HG03135 (cell line): ENCODE measurements at regions not wholly inside any gene's neighbourhood (a gene's known extent, or its start where the extent isn't known, plus 50 kb on each side); places are given as distances from the start of the nearest gene placed in this dataset.
A peak's percentile ranks its signal among the peaks of the same experiment; 100 is the strongest.

Source experiments
- ATAC-seq: cut with Tn5 transposase; IDR thresholded peaks from one replicate; pipeline ENCODE4 v1.9.1; 2021; ENCODE audit warnings: mild to moderate bottlenecking, moderate library complexity; ENCODE audit not compliant: unreplicated experiment

DNA sequence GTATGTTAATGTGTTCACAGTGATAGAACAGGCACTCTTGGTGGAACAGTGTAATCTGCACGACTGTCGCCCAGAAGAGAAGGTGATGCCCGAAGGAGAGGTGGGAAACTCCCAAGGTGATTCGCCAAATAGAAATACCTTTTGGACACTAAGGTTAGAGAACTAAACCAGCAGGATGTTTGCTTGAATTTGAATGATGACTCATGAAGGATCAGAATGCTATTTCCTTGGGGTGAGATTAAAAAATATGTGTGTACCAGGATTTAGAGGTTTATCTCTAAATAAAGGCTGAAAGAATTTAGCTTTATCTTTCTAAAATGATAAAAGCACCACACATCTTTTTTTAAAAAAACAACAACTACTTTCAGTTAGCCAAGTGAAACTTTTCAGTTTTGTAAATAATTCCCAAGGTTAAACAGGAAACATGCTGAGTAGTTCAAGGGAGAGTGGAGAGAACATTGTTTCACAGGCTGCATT is 297.4 kb upstream of the TAS2R1 start:
- no peak for ATAC-seq

GRCh38 chr5:9927106-9927505 is 297.0 kb upstream of the TAS2R1 start:
- no peak for ATAC-seq

- peak; percentile 51 for ATAC-seq
These were observed 294.5 kb upstream of the TAS2R1 start for GRCh38 chr5:9924614-9925013.

DNA sequence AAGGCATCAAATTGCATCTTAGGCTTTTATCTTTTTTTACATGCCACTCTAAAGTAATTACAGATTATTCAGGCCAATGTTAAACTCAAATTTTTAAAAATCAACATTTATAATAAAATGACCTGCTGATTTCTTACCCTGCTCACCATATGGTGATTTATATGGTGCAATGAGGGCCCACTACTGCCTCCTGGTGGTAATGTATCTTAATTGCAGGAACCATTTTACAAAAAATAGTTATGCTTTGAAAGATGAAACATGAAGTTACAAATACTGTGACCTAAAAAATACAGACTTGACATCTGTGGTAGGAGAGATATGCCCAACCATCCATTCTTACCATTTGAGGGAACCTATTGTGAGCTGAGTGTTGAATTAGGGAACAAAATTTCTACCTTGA is 292.6 kb upstream of the TAS2R1 start:
- ATAC-seq: no peak

- ATAC-seq: no peak
These were observed 290.5 kb upstream of the TAS2R1 start for GRCh38 chr5:9920697-9921096.

GRCh38 chr5:9919306-9920030 is 289.3 kb upstream of the TAS2R1 start:
- ATAC-seq: no peak

GRCh38 chr5:9905661-9906060 is 275.5 kb upstream of the TAS2R1 start:
- no peak for ATAC-seq

DNA sequence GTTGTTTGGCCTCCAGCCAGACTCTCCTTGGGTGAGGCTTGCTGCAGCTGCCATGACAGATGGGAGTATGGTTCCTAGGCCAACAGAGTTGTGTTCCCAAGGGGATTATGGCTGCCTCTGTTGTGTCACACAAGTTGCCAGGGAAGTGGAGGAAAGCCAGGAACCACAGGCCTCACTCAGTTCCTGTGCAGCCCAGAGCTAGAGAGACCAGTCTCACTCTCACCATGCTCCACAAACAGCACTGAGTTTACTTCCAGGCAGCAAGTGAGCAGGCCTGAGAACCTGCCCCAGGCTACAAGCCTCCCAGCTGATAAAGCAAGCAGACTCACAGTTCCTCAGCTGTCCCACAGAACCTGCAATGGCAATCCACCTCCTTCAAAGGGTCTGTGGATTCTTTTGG is 273.6 kb upstream of the TAS2R1 start:
- ATAC-seq: no peak

DNA sequence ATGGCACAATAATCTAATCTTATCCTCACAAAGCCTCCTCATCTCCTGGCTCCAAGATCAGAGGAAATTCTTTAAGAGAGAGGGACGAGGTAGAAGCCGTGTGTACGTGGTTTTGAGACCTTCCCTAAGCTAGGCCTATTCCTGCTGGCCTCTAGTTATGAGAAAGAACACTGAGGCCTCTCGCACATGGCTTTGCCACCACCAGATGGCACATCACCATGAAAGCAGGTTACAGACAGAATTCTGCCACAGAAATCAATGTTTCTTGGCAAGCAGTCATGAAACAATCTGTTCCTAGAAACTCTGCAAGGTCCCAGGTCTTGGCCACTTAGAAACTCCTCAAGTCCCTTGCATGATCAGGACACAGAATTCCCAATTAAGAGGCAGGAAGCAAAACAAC is 268.2 kb upstream of the TAS2R1 start:
- ATAC-seq: no peak

- ATAC-seq: no peak
These were observed 265.1 kb upstream of the TAS2R1 start for GRCh38 chr5:9895302-9895645.

DNA sequence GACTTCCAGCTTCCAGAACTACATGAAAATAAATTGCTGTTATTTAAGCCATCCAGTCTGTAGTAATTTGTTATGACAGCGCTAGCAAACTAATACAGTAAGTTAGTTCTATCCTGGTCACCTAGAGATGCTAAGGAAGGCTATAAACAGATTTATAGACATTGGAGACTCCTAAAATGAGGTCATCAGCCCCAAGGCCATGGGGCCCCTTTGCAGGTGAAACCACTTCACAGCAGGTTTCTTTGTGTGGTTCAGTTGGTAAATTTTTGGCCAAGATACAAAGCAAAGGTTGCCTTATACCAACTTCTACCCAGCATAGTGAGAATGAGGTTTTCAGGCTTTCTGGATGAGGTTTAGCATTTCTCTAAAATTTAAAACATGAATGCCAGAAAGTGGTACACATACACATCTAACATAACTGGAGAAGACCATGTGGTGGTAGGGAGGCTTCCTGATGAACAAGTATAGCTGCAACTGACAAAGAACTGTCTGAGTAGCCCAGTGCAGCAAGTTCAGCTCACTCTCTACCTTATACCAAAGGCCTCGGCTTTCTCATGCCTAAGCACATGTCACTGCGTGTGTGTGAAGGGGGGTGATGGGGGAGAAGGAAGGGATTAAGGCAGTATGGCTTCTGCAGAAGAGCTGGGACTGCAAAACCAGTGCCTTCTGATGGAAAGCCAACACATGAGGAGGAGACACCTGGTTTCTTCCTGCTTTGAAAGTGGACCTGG is 264.6 kb upstream of the TAS2R1 start:
- ATAC-seq: no peak

DNA sequence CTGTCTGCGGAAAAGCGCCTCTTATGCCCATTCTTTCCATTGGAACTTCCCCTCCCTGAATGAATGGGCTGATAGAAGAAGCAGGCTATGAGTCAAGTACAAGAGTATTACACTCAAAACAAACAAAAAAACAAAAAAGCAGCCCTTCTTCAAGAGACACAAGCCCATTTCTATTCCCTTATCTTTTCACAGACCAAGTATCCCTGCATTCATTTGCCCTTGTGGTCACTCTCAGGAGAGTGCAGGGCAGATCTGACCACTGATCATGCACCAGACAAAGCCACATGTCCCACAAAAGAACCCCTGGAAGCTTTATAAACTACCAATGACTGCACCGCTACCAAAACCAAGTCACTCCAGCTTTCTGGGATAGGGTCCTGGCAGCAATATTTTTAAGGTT is 262.5 kb upstream of the TAS2R1 start:
- ATAC-seq: no peak

DNA sequence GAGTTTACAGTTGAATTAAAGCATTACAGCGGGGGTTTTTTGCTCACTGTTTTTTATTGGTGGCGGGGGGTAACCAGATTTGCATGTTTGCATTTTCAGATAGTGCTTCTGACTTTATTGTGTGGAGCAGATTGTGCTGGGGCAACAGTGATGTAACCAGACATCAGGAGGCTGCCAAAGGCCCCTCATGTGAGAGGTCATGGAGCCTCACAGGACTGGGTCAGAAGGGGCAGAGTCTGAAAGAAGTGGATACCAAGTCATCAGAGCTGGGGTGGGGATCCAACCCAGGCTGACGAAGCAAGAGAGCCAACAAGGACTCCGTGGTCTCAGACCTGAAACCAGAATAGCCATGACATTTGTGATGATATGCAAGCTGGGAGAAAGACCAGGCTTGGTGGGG is 259.4 kb upstream of the TAS2R1 start:
- no peak for ATAC-seq

DNA sequence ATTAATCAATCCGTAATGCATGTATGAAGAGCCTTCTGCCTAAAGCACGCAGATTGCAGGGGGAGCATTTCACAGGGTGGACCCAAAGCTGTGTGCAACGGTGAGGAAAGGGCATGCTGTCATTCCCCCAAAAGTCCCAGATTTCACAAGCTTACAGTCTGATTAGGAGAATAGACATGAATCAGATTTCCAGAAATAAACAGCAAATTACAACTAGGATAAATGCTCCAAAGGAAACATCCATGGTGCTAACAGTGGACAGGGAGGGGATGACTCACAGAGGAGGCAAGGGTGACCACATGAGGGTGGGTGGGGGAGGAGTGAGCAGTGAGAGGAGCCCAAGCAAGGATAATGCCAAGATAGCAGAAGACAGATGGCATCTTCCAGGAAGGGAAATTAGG is 258.4 kb upstream of the TAS2R1 start:
- ATAC-seq: no peak

DNA sequence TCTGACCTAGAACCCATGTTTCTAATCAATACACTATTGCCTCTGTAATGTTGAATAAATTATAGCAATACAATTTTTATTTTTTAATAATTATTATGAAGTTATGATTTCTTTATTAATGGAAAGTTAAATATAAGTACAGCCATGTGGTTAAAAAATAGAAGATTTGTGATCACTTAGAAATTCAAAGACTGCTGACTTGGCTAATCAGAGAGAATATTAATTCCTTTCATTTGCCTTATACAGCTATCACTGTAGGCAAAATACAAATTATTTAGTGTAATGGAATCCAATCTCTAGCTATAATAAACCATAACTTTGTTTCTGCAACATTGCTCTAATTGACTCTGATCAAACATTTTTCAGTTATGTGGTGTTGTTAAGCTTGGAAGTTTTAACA is 255.0 kb upstream of the TAS2R1 start:
- no peak for ATAC-seq

- no peak for ATAC-seq
These were observed 248.1 kb upstream of the TAS2R1 start for GRCh38 chr5:9878206-9878605.

- ATAC-seq: no peak
These were observed 247.3 kb upstream of the TAS2R1 start for GRCh38 chr5:9877488-9877887.

DNA sequence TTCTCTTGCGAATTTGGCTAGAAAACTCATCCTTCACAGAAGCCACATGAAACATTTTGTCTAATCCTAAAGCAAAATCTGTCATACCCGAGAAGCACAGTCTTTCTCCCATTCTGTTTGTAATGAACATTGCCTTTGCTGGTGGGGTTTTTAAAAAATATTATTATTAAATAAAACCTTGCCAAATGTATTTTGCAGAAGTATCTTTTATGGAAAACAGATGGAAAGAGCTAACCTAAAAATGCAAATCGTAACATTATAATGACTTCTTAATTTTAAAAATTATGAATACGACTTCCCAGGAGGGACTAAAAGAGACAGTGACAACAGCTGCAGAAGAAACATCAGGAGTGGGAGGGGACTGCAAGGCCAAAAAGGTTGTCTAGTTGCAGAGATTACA is 246.3 kb upstream of the TAS2R1 start:
- no peak for ATAC-seq

DNA sequence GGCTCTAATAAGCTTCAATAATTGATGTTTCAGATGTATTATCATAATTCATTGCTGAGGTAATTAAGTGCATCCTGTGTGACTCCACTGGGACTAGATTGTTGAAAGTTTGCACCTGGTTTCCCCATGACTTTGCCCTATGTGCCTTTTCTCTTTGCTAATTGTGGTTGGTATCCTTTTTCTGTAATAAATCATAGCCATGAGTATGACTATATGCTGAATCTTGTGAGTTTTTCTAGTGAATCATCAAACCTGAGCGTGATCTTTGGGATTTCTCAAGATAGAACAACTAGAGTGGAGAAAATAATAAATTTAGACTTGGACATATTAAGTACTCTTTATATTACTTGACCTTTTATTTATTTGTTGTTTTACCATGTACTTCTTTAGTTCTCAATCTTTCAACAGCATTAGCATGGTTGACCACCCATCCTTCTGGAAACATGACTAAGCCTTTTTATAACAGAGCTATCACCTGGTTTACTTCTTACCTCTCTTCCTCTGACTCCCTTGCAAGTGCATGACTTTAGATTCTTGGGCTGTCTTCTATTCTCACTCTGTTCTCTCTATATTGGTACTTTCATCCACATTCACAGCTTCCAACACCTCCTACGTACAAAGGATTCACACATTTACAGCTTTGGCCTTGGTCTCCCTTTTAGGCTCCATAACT is 239.6 kb upstream of the TAS2R1 start:
- no peak for ATAC-seq

- no peak for ATAC-seq
These were observed 235.4 kb upstream of the TAS2R1 start for GRCh38 chr5:9865574-9865973.

- ATAC-seq: no peak
These were observed 234.6 kb upstream of the TAS2R1 start for GRCh38 chr5:9864791-9865190.

DNA sequence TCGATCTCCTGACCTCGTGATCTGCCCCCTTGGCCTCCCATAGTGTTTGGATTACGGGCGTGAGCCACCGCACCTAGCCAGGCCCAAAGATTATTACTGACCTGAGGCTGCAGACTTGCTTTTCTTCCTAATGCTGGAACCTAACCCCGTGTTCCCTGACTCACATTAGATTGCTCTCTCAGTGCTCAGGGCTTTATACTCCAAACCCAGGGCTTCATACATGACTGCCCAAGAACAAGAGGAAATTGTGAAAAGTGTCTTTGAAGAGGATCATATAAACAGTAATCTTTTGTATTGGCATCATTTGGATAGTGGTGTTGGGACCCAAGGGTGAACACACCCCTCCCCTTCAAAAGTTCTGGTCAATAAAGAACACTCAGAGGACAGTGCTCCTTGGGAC is 233.3 kb upstream of the TAS2R1 start:
- no peak for ATAC-seq
